ENCODE measurements at regions not wholly inside any gene's neighbourhood (a gene's known extent, or its start where the extent isn't known, plus 50 kb on each side); places are given as distances from the start of the nearest gene placed in this dataset.

DNA sequence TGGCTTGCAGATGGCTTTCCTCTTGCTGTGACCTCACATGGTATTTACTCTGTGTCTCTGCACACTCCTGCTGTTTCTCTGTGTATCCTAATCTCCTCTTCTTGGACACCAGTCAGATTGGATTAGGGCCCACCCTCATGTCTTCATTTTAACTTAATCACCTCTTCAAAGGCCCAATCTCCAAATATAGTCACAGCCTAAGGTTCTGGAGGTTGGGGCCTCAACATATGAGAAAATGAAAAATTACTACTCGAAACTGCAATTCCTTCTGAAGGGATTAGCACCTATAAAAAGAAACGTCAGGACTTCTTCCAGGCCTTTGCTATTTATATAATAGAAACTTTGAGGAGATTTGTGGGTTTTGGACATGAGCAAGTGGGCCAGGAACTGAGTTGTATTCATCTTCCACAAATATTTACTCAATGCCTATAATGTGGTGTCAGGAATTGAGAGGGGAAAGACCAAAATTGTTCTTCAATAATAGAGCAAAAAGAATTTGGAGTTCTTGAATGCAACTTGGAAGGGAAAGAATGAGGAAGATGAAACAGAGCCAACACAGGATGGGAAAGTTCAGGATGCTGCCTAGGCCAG is 270.0 kb upstream of the FN1 start:
- TF ChIP-seq, protein P1, sequence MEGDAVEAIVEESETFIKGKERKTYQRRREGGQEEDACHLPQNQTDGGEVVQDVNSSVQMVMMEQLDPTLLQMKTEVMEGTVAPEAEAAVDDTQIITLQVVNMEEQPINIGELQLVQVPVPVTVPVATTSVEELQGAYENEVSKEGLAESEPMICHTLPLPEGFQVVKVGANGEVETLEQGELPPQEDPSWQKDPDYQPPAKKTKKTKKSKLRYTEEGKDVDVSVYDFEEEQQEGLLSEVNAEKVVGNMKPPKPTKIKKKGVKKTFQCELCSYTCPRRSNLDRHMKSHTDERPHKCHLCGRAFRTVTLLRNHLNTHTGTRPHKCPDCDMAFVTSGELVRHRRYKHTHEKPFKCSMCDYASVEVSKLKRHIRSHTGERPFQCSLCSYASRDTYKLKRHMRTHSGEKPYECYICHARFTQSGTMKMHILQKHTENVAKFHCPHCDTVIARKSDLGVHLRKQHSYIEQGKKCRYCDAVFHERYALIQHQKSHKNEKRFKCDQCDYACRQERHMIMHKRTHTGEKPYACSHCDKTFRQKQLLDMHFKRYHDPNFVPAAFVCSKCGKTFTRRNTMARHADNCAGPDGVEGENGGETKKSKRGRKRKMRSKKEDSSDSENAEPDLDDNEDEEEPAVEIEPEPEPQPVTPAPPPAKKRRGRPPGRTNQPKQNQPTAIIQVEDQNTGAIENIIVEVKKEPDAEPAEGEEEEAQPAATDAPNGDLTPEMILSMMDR (IDR thresholded peaks at IDR 0.05) = no peak
- TF ChIP-seq POLR2A (IDR thresholded peaks at IDR 0.05) = no peak
